ENCODE measurements at regions not wholly inside any gene's neighbourhood (a gene's known extent, or its start where the extent isn't known, plus 50 kb on each side); places are given as distances from the start of the nearest gene placed in this dataset.

GRCh38 chr6:23177806-23178205 is 608.4 kb downstream of the HDGFL1 start:
- TF ChIP-seq MAX (CRISPR knock-in tag; IDR thresholded peaks at IDR 0.05) (no peak), CTCF (IDR thresholded peaks at IDR 0.05) (no peak), FOXK1 (CRISPR knock-in tag; IDR thresholded peaks at IDR 0.05) (no peak), NFE2L1 (CRISPR knock-in tag; IDR thresholded peaks at IDR 0.05) (no peak)
